ENCODE measurements at regions not wholly inside any gene's neighbourhood (a gene's known extent, or its start where the extent isn't known, plus 50 kb on each side); places are given as distances from the start of the nearest gene placed in this dataset.
"Not testable (repeated sequence)": the region's sequence is repeated elsewhere in the genome, so short reads cannot be mapped to it uniquely, and the experiment has no call there.

GRCh38 chr7:138388673-138389491 lies 71.2 kb upstream of the TRIM24 start:
- no peak for DNase-seq
- ATAC-seq = peak; percentile 81
- intact Hi-C loops (cut with DNase I, micrococcal nuclease) = no loop called here

DNA sequence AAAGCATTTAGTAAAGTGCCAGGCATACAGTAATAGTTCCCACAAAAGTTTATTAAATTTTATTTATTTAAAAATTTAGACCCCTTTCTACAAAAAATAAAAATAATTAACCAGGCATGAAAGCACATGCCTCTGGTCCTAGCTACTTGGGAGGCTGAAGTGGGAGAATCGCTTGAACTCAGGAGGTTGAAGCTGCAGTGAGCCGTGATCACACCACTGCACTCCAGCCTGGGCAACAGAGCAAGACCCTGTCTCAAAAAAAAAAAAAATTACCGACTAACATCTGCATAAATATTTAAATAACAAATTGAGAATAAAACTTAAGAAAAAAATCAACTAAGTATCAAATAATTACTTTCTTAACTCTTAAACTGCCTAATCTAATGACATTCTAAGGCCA lies 64.3 kb upstream of the TRIM24 start:
- intact Hi-C loops (cut with DNase I, micrococcal nuclease) = no loop called here
- ATAC-seq (no peak), DNase-seq (no peak)

DNA sequence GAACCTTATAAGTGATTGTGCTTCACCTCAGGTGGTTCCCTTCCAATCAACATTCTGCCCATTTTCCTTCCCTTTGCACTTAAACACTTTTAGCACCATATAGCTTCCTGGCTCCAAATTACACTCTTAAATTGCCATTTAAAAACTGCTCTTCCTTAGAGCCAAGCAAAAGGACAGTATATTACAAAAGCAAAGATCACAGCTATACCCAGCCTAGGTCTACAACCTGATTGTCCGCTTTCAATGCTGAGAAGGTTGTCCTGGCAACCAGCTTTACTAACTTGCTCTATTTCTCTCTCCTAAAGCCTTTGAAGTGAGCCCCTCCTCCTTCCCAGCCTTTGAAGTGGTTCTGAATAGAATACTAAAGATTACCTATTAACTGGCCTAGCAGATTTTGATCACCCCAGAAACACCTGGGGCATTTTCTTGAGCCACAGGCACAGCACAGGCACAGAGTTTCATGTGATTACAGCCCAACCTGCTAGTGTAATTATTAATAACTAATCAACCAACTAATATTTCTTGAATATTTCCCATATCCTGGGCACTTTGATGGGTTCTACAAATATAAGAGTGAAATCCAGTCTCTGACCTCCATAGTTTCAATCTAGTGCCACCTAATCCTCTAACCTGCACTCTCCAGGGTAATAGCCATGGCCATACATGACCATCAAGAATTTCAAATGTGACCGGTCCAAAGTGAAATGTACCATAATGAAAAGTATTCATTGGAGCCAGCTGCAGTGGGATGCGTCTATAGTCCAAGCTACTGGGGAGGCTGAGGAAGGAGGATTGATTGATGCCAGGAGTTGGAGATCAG lies 63.6 kb upstream of the TRIM24 start:
- peak; percentile 93 for ATAC-seq
- peak; percentile 16 to 36 for DNase-seq
- intact Hi-C loops (cut with DNase I, micrococcal nuclease) = no loop called here

DNA sequence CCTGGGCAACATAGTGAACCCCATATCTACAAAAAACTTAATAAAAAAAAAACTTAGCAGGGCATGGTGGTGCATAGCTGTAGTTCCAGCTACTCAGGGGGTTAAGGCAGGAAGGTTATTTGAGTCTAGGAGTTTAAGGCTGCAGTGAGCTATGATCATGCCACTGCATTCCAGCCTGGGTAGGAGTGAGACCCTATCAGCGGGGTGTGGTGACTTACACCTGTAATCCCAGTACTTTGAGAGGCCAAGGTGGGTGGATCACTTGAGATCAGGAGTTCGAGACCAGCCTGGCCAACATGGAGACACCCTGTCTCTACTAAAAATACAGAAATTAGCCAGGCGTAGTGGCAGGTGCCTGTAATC lies 63.0 kb upstream of the TRIM24 start:
- ATAC-seq = not testable (repeated sequence)

DNA sequence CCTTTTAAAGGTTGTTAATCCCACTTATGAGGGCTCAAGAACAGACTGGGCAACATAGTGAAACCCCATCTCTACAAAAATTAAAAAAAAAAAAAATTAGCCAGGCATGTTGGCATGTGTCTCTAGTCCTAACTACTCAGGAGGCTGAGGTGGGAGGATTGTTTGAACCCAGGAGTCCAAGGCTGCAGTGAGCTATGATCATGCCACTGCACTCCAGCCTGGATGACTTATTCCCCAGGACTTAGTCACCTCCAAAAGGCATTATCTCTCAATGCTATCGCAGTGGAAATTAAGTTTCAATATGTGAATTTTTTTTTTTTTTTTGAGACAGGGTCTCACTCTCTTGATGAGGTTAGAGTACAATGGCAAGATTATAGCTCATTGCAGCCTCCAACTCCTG lies 61.2 kb upstream of the TRIM24 start:
- DNase-seq (no peak), ATAC-seq (no peak)
- intact Hi-C loops (cut with DNase I, micrococcal nuclease) = no loop called here

More for the DNA sequence above, 63.0 kb upstream of the TRIM24 start:
- intact Hi-C loops (cut with DNase I, micrococcal nuclease); DNase-seq: not testable (repeated sequence)

GRCh38 chr7:138400400-138400886 lies 59.6 kb upstream of the TRIM24 start:
- intact Hi-C loops (cut with DNase I, micrococcal nuclease) = no loop called here
- DNase-seq (no peak), ATAC-seq (no peak)

- intact Hi-C loops (cut with DNase I, micrococcal nuclease) = no loop called here
- ATAC-seq (no peak), DNase-seq (no peak)
These were observed 57.3 kb upstream of the TRIM24 start for GRCh38 chr7:138402749-138403148.

- no peak for DNase-seq
- ATAC-seq = no peak
- intact Hi-C loops (cut with DNase I, micrococcal nuclease) = no loop called here
These were observed 54.6 kb upstream of the TRIM24 start for GRCh38 chr7:138405496-138405895.

GRCh38 chr7:138407792-138408191 lies 52.3 kb upstream of the TRIM24 start:
- ATAC-seq (no peak), DNase-seq (no peak)
- intact Hi-C loops (cut with DNase I, micrococcal nuclease) = no loop called here

Measured in left colon (tissue), 2 donors.